ENCODE measurements at regions not wholly inside any gene's neighbourhood (a gene's known extent, or its start where the extent isn't known, plus 50 kb on each side); places are given as distances from the start of the nearest gene placed in this dataset.

- TF ChIP-seq CTCF (IDR thresholded peaks at IDR 0.05) (no peak), ZFX (IDR thresholded peaks at IDR 0.05; ENCODE audit: borderline replicate concordance) (no peak)
Measured at GRCh38 chr4:79850626-79851025, 222.4 kb downstream of the ANTXR2 start.

GRCh38 chr4:79848329-79848728 lies 224.7 kb downstream of the ANTXR2 start:
- TF ChIP-seq CTCF (IDR thresholded peaks at IDR 0.05) (no peak), ZFX (IDR thresholded peaks at IDR 0.05; ENCODE audit: borderline replicate concordance) (no peak)

More at GRCh38 chr4:79850626-79851025, 222.4 kb downstream of the ANTXR2 start:
- H3K27ac ChIP-seq, result no peak overlapping the region

GRCh38 chr4:79847411-79847810 lies 225.6 kb downstream of the ANTXR2 start:
- no peak overlapping the region for H3K27ac ChIP-seq
- TF ChIP-seq CTCF (IDR thresholded peaks at IDR 0.05), result no peak
- no peak for TF ChIP-seq ZFX (IDR thresholded peaks at IDR 0.05; ENCODE audit: borderline replicate concordance)

More at GRCh38 chr4:79848329-79848728, 224.7 kb downstream of the ANTXR2 start:
- no peak overlapping the region for H3K27ac ChIP-seq

GRCh38 chr4:79842162-79842561 lies 230.9 kb downstream of the ANTXR2 start:
- TF ChIP-seq CTCF (IDR thresholded peaks at IDR 0.05) (no peak), ZFX (IDR thresholded peaks at IDR 0.05; ENCODE audit: borderline replicate concordance) (no peak)

GRCh38 chr4:79833857-79834256 lies 239.2 kb downstream of the ANTXR2 start:
- TF ChIP-seq CTCF (IDR thresholded peaks at IDR 0.05), result no peak
- TF ChIP-seq ZFX (IDR thresholded peaks at IDR 0.05; ENCODE audit: borderline replicate concordance), result no peak
- no peak overlapping the region for H3K27ac ChIP-seq

More at GRCh38 chr4:79842162-79842561, 230.9 kb downstream of the ANTXR2 start:
- no peak overlapping the region for H3K27ac ChIP-seq

- no peak overlapping the region for H3K27ac ChIP-seq
- TF ChIP-seq ZFX (IDR thresholded peaks at IDR 0.05; ENCODE audit: borderline replicate concordance) (no peak), CTCF (IDR thresholded peaks at IDR 0.05) (no peak)
Measured at GRCh38 chr4:79831701-79832514, 241.1 kb downstream of the ANTXR2 start.

- H3K27ac ChIP-seq, result no peak overlapping the region
- TF ChIP-seq CTCF (IDR thresholded peaks at IDR 0.05), result no peak
- no peak for TF ChIP-seq ZFX (IDR thresholded peaks at IDR 0.05; ENCODE audit: borderline replicate concordance)
Measured at GRCh38 chr4:79831119-79831528, 241.9 kb downstream of the ANTXR2 start.
